ENCODE measurements at regions not wholly inside any gene's neighbourhood (a gene's known extent, or its start where the extent isn't known, plus 50 kb on each side); places are given as distances from the start of the nearest gene placed in this dataset.
"Not testable (repeated sequence)": the region's sequence is repeated elsewhere in the genome, so short reads cannot be mapped to it uniquely, and the experiment has no call there.

GRCh38 chr6:120272038-120272437 is 922.5 kb upstream of the MAN1A1 start:
- no peak for DNase-seq (ENCODE audit: low read depth, low spot score)
- H3K4me3 ChIP-seq (ENCODE audit: low read depth, low read length) = no peak overlapping the region
- in situ Hi-C loops (cut with HindIII; ENCODE audit: low sequenced_read_pairs) = no loop called here
- TF ChIP-seq, protein P1, sequence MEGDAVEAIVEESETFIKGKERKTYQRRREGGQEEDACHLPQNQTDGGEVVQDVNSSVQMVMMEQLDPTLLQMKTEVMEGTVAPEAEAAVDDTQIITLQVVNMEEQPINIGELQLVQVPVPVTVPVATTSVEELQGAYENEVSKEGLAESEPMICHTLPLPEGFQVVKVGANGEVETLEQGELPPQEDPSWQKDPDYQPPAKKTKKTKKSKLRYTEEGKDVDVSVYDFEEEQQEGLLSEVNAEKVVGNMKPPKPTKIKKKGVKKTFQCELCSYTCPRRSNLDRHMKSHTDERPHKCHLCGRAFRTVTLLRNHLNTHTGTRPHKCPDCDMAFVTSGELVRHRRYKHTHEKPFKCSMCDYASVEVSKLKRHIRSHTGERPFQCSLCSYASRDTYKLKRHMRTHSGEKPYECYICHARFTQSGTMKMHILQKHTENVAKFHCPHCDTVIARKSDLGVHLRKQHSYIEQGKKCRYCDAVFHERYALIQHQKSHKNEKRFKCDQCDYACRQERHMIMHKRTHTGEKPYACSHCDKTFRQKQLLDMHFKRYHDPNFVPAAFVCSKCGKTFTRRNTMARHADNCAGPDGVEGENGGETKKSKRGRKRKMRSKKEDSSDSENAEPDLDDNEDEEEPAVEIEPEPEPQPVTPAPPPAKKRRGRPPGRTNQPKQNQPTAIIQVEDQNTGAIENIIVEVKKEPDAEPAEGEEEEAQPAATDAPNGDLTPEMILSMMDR (IDR thresholded peaks at IDR 0.05; ENCODE audit: low read depth, low read length) = no peak

GRCh38 chr6:120268256-120268655 is 918.7 kb upstream of the MAN1A1 start:
- H3K4me3 ChIP-seq (ENCODE audit: low read depth, low read length); DNase-seq (ENCODE audit: low read depth, low spot score); in situ Hi-C loops (cut with HindIII; ENCODE audit: low sequenced_read_pairs): not testable (repeated sequence)

GRCh38 chr6:120262354-120262753 is 912.8 kb upstream of the MAN1A1 start:
- H3K4me3 ChIP-seq (ENCODE audit: low read depth, low read length) = no peak overlapping the region
- in situ Hi-C loops (cut with HindIII; ENCODE audit: low sequenced_read_pairs) = no loop called here
- DNase-seq (ENCODE audit: low read depth, low spot score) = no peak
- TF ChIP-seq, protein P1 (IDR thresholded peaks at IDR 0.05; ENCODE audit: low read depth, low read length) = no peak

DNA sequence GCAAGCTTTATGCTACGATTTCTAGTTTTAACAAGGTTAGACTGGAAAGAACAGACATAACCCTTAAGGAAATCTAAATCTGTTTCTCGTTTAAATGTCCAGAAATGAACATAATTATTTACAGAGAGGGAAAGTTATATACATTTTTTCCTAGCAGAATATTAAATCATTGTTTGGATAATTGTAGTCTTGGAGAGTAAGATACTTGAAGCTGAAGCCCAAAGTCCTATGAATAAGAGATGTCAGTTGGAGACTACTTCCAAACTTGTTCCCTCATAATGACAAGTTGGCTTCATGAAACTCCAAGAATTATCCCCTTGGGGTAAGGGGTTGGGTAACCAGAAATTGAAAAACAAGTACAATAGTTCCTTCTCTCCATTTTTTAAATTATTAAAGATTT is 911.1 kb upstream of the MAN1A1 start:
- TF ChIP-seq, protein P1 (IDR thresholded peaks at IDR 0.05; ENCODE audit: low read depth, low read length) = no peak
- in situ Hi-C loops (cut with HindIII; ENCODE audit: low sequenced_read_pairs) = no loop called here
- H3K4me3 ChIP-seq (ENCODE audit: low read depth, low read length) = no peak overlapping the region
- no peak for DNase-seq (ENCODE audit: low read depth, low spot score)

GRCh38 chr6:120254651-120255050 is 905.1 kb upstream of the MAN1A1 start:
- DNase-seq (ENCODE audit: low read depth, low spot score) = no peak
- H3K4me3 ChIP-seq (ENCODE audit: low read depth, low read length) = no peak overlapping the region
- TF ChIP-seq, protein P1 (IDR thresholded peaks at IDR 0.05; ENCODE audit: low read depth, low read length) = no peak
- in situ Hi-C loops (cut with HindIII; ENCODE audit: low sequenced_read_pairs) = no loop called here

DNA sequence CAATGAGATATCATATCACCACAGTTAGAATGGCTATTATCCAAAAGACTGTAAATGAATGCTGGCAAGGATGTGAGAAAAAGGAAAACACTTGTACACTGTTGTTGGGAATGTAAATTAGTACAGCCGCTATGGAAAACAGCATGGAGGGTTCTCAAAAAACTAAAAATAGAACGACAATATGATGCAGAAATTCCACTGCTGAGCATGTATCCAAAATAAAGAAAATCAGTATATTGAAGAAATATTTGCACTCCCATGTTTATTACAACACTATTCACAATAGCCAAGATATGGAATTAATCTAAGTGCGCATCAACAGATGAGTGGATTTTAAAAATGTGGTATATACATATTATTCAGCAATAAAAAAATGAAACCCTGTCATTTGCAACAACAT is 898.9 kb upstream of the MAN1A1 start:
- H3K4me3 ChIP-seq (ENCODE audit: low read depth, low read length) = no peak overlapping the region
- in situ Hi-C loops (cut with HindIII; ENCODE audit: low sequenced_read_pairs) = no loop called here
- TF ChIP-seq, protein P1 (IDR thresholded peaks at IDR 0.05; ENCODE audit: low read depth, low read length) = no peak
- no peak for DNase-seq (ENCODE audit: low read depth, low spot score)

DNA sequence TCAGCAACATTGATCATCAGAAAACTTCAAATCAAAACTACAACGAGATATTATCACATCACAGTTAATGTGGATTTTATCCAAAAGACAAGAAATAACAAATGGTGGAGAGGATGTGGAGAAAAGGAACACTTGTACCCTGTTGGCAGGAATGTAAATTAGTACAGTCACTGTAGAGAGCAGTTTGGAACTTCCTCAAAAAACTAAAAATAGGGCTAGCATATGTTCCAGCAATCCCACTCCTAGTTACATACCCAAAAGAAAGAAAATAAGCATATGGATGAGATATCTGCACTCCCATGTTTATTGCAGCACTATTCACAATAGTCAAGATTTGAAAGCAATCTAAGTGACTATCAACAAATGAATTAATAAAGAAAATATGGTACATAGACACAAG is 887.7 kb upstream of the MAN1A1 start:
- TF ChIP-seq, protein P1 (IDR thresholded peaks at IDR 0.05; ENCODE audit: low read depth, low read length) = no peak
- in situ Hi-C loops (cut with HindIII; ENCODE audit: low sequenced_read_pairs) = no loop called here
- H3K4me3 ChIP-seq (ENCODE audit: low read depth, low read length) = no peak overlapping the region
- DNase-seq (ENCODE audit: low read depth, low spot score) = no peak

Data from astrocyte of the spinal cord (primary cell).